Suprapubic skin (tissue), 3 donors: ENCODE measurements at regions not wholly inside any gene's neighbourhood (a gene's known extent, or its start where the extent isn't known, plus 50 kb on each side); places are given as distances from the start of the nearest gene placed in this dataset.

ENCODE experiments used
- POLR2A ChIP-seq, 2 donors: fragments of 450-650 bp; IDR thresholded peaks; one replicate each; pipeline ENCODE4 v1.6.1; 2017; ENCODE audit warnings: antibody characterized with exemption in 2 of 2, mild to moderate bottlenecking in 2 of 2, moderate library complexity in 2 of 2
- TF ChIP-seq, protein P1 (sequence below), 2 donors: fragments of 200-600 bp in 1 of 2; fragments of 450-650 bp in 1 of 2; sonication (generic) in 1 of 2; IDR thresholded peaks; one replicate each; pipeline ENCODE4 v1.5.1; 2016 to 2019; ENCODE audit warnings: antibody characterized with exemption in 2 of 2, mild to moderate bottlenecking in 1 of 2, moderate library complexity in 1 of 2

DNA sequence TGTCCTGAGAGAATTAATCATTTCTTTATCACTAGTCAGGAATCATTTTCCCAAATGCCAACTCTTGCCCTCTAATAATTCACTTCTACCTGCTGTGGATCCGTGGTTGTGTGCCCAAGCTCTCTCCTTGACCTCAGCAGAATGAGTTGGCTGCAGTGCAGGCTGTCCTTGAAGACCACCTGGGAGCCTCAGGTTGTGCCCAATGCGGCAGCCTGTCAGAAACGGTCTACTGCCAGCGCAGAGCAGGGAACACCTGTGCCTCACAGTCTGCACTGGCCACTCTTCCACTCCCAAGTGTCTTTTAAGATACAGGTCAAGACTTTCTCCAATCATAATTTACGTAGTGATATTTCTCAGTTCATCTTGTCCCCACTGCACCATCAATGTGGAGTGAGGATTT lies 246.0 kb upstream of the PHF14 start:
- no peak for TF ChIP-seq POLR2A (IDR thresholded peaks at IDR 0.05)
- TF ChIP-seq, protein P1, sequence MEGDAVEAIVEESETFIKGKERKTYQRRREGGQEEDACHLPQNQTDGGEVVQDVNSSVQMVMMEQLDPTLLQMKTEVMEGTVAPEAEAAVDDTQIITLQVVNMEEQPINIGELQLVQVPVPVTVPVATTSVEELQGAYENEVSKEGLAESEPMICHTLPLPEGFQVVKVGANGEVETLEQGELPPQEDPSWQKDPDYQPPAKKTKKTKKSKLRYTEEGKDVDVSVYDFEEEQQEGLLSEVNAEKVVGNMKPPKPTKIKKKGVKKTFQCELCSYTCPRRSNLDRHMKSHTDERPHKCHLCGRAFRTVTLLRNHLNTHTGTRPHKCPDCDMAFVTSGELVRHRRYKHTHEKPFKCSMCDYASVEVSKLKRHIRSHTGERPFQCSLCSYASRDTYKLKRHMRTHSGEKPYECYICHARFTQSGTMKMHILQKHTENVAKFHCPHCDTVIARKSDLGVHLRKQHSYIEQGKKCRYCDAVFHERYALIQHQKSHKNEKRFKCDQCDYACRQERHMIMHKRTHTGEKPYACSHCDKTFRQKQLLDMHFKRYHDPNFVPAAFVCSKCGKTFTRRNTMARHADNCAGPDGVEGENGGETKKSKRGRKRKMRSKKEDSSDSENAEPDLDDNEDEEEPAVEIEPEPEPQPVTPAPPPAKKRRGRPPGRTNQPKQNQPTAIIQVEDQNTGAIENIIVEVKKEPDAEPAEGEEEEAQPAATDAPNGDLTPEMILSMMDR (IDR thresholded peaks at IDR 0.05), result no peak
